Gastrocnemius medialis (tissue), 4 donors: ENCODE measurements at regions not wholly inside any gene's neighbourhood (a gene's known extent, or its start where the extent isn't known, plus 50 kb on each side); places are given as distances from the start of the nearest gene placed in this dataset.

Source experiments
- ATAC-seq, 2 donors: fragments of 150-250 bp; one replicate each; pipeline ENCODE4 v1.9.1; 2016
- DNase-seq, 2 donors: peaks; one replicate each; pipeline ENCODE4 v3.0.0-alpha.2; 2019
- H3K27ac ChIP-seq, 4 donors: fragments of 200-600 bp; sonication (generic); 1 replicate in 1 of 4; 2 replicates in 3 of 4; pipeline ENCODE4 v1.5.1; 2016 to 2018; ENCODE audit warnings: mild to moderate bottlenecking in 2 of 4, moderate library complexity in 1 of 4
- H3K27me3 ChIP-seq, 3 donors: fragments of 200-600 bp; sonication (generic) in 2 of 3; 1 replicate in 1 of 3; 2 replicates in 2 of 3; pipeline versions ENCODE4 v1.5.1 to v1.6.0; 2016 to 2019; ENCODE audit warnings: mild to moderate bottlenecking in 1 of 3, moderate library complexity in 1 of 3
- H3K36me3 ChIP-seq, 2 donors: fragments of 200-600 bp; sonication (generic) in 1 of 2; one replicate each; pipeline ENCODE4 v1.5.1; 2017 to 2018
- H3K4me1 ChIP-seq, 2 donors: fragments of 200-600 bp; sonication (generic) in 1 of 2; one replicate each; pipeline ENCODE4 v1.5.1; 2016 to 2017; ENCODE audit warnings: mild to moderate bottlenecking in 2 of 2
- H3K4me3 ChIP-seq, 4 donors: fragments of 200-600 bp; sonication (generic) in 3 of 4; 1 replicate in 1 of 4; 2 replicates in 3 of 4; pipeline ENCODE4 v1.5.1; 2016 to 2019; ENCODE audit warnings: mild to moderate bottlenecking in 2 of 4
- H3K9me3 ChIP-seq, 3 donors: fragments of 200-600 bp; sonication (generic) in 2 of 3; 1 replicate in 1 of 3; 2 replicates in 2 of 3; pipeline ENCODE4 v1.5.1; 2016 to 2019
- CTCF ChIP-seq, 5 experiments: fragments of 450-650 bp in 3 of 5; fragments of 200-600 bp in 2 of 5; sonication (generic) in 2 of 5; IDR thresholded peaks in 4 of 5; conservative IDR thresholded peaks in 1 of 5; 1 replicate in 4 of 5; 2 replicates in 1 of 5; pipeline ENCODE4 v1.5.1; 2016 to 2019; ENCODE audit warnings: antibody characterized with exemption in 5 of 5, mild to moderate bottlenecking in 3 of 5, moderate library complexity in 3 of 5
- POLR2A ChIP-seq, 2 donors: fragments of 450-650 bp; IDR thresholded peaks; one replicate each; pipeline ENCODE4 v1.6.1; 2017; ENCODE audit warnings: antibody characterized with exemption in 2 of 2, mild to moderate bottlenecking in 2 of 2, moderate library complexity in 2 of 2
- in situ Hi-C, 4 donors: fragments of 200-750 bp; cut with MboI; loops; one replicate each; pipeline versions ENCODE4 v1.15.0 to v1.8.0; 2017; ENCODE audit warnings: low sequenced_read_pairs in 4 of 4
- intact Hi-C: fragments of 100-400 bp; cut with DNase I; formaldehyde crosslinking; loops from one replicate; pipeline ENCODE4 v1.15.1; 2023; ENCODE audit warnings: low total_unique reads

DNA sequence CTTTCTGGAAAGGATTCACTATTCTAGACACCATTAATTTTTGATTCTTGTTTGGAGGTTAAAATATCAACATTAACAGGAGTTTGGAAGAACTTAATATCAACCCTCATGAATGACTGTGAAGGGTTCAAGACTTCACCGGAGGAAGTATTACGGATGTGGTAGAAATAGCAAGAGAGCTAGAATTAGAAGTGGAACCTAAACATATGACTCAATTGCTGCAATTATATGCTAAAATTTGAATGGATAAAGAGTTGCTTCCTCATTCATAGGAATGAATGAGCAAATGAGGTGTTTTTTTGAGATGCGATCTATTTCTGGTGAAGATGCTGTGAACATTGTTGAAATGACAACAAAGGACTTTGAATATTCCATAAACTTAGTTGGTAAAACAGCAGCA lies 77.9 kb upstream of the TNFSF4 start:
- DNase-seq = no peak
- Histone ChIP-seq H3K27me3 (no peaks in the 10 kb centered on the region), H3K36me3 (no peaks in the 10 kb centered on the region), H3K4me3 (no peak overlapping the region), H3K9me3 (no peaks in the 10 kb centered on the region), H3K4me1 (no peaks in the 10 kb centered on the region), H3K27ac (no peak overlapping the region)
- no peak for ATAC-seq
- intact Hi-C loops (no loop called here), in situ Hi-C loops (no loop called here)
- TF ChIP-seq CTCF (IDR thresholded peaks at IDR 0.05 in 4 of 5, conservative IDR thresholded peaks at IDR 0.05 in 1 of 5) (no peak), POLR2A (IDR thresholded peaks at IDR 0.05) (no peak)

GRCh38 chr1:173287785-173288184 lies 80.7 kb upstream of the TNFSF4 start:
- intact Hi-C loops = no loop called here
- no peak for ATAC-seq

DNA sequence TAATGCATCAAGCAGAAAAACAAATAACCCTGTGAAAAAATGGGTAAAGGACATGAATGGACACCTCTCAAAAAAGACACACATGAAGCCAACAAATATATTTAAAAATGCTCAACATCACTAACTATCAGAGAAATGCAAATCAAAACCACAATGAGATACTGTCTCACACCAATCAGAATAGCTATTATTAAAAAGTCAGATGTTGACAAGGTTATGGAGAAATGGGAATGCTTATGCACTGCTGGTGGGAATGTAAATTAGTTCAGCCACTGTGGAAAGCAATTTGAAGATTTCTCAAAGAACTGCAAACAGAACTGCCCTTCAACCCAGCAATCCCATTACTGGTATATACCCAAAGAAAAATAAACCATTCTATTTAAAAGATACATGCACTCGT lies 86.6 kb upstream of the TNFSF4 start:
- intact Hi-C loops = no loop called here
- in situ Hi-C loops = no loop called here

More at GRCh38 chr1:173287785-173288184, 80.7 kb upstream of the TNFSF4 start:
- DNase-seq = no peak
- no peaks in the 10 kb centered on the region for H3K36me3 ChIP-seq
- no peak for TF ChIP-seq CTCF (IDR thresholded peaks at IDR 0.05 in 4 of 5, conservative IDR thresholded peaks at IDR 0.05 in 1 of 5)
- TF ChIP-seq POLR2A (IDR thresholded peaks at IDR 0.05) = no peak
- in situ Hi-C loops = no loop called here
- no peaks in the 10 kb centered on the region for H3K9me3 ChIP-seq
- no peaks in the 10 kb centered on the region for H3K27me3 ChIP-seq
- H3K4me1 ChIP-seq = no peaks in the 10 kb centered on the region
- no peak overlapping the region for H3K4me3 ChIP-seq
- no peak overlapping the region for H3K27ac ChIP-seq

DNA sequence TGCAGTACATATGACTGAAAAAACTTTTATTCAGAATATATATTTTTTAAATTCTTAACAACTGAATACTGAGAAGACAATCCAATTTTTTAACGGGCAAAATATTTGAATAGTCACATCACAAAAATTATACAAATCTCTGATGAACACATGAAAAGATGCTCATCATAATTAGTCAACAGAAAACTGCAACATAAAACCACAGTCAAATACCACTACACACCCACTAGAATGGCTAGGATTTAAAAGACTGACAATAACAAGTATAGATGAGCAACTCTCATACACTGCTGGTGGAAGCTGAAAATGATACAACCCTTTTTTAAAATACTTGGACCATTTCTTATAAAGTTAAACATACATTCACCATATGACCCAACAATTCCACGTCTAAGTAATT lies 87.7 kb upstream of the TNFSF4 start:
- Histone ChIP-seq H3K27ac (no peak overlapping the region), H3K9me3 (no peaks in the 10 kb centered on the region), H3K27me3 (no peaks in the 10 kb centered on the region), H3K4me1 (no peaks in the 10 kb centered on the region), H3K36me3 (no peaks in the 10 kb centered on the region), H3K4me3 (no peak overlapping the region)
- intact Hi-C loops = no loop called here
- ATAC-seq (no peak), DNase-seq (no peak)
- no peak for TF ChIP-seq CTCF (IDR thresholded peaks at IDR 0.05 in 4 of 5, conservative IDR thresholded peaks at IDR 0.05 in 1 of 5)
- no peak for TF ChIP-seq POLR2A (IDR thresholded peaks at IDR 0.05)
- in situ Hi-C loops = no loop called here

More for the DNA sequence above, 86.6 kb upstream of the TNFSF4 start:
- DNase-seq (no peak), ATAC-seq (no peak)
- TF ChIP-seq POLR2A (IDR thresholded peaks at IDR 0.05) (no peak), CTCF (IDR thresholded peaks at IDR 0.05 in 4 of 5, conservative IDR thresholded peaks at IDR 0.05 in 1 of 5) (no peak)
- Histone ChIP-seq H3K4me1 (no peaks in the 10 kb centered on the region), H3K36me3 (no peaks in the 10 kb centered on the region), H3K27me3 (no peaks in the 10 kb centered on the region), H3K27ac (no peak overlapping the region), H3K4me3 (no peak overlapping the region), H3K9me3 (no peaks in the 10 kb centered on the region)

GRCh38 chr1:173295391-173295790 lies 88.3 kb upstream of the TNFSF4 start:
- Histone ChIP-seq H3K27me3 (no peaks in the 10 kb centered on the region), H3K27ac (no peak overlapping the region), H3K4me3 (no peak overlapping the region), H3K9me3 (no peaks in the 10 kb centered on the region), H3K4me1 (no peaks in the 10 kb centered on the region), H3K36me3 (no peaks in the 10 kb centered on the region)
- in situ Hi-C loops (no loop called here), intact Hi-C loops (no loop called here)
- no peak for DNase-seq
- no peak for ATAC-seq
- TF ChIP-seq POLR2A (IDR thresholded peaks at IDR 0.05) = no peak
- TF ChIP-seq CTCF (IDR thresholded peaks at IDR 0.05 in 4 of 5, conservative IDR thresholded peaks at IDR 0.05 in 1 of 5) = no peak
